HG03135 (cell line): ENCODE measurements at regions not wholly inside any gene's neighbourhood (a gene's known extent, or its start where the extent isn't known, plus 50 kb on each side); places are given as distances from the start of the nearest gene placed in this dataset.
"Not testable (repeated sequence)": the region's sequence is repeated elsewhere in the genome, so short reads cannot be mapped to it uniquely, and the experiment has no call there.

ENCODE experiments used
- ATAC-seq: cut with Tn5 transposase; IDR thresholded peaks from one replicate; pipeline ENCODE4 v1.9.1; 2021; ENCODE audit warnings: mild to moderate bottlenecking, moderate library complexity; ENCODE audit not compliant: unreplicated experiment

- no peak for ATAC-seq
Observed at GRCh38 chr13:97856304-97856675, 97.2 kb upstream of the IPO5 start.

- no peak for ATAC-seq
Observed at GRCh38 chr13:97858161-97858560, 95.3 kb upstream of the IPO5 start.

GRCh38 chr13:97866346-97866745 lies 87.1 kb upstream of the IPO5 start:
- ATAC-seq = no peak

GRCh38 chr13:97866751-97867150 lies 86.7 kb upstream of the IPO5 start:
- no peak for ATAC-seq

GRCh38 chr13:97873398-97873797 lies 80.1 kb upstream of the IPO5 start:
- ATAC-seq = no peak

GRCh38 chr13:97875218-97875617 lies 78.3 kb upstream of the IPO5 start:
- no peak for ATAC-seq

GRCh38 chr13:97875911-97876310 lies 77.6 kb upstream of the IPO5 start:
- ATAC-seq = no peak

- no peak for ATAC-seq
Observed at GRCh38 chr13:97878431-97879375, 74.8 kb upstream of the IPO5 start.

- ATAC-seq = no peak
Observed at GRCh38 chr13:97879646-97880310, 73.7 kb upstream of the IPO5 start.

- no peak for ATAC-seq
Observed at GRCh38 chr13:97880311-97880675, 73.2 kb upstream of the IPO5 start.

GRCh38 chr13:97881556-97881955 lies 71.9 kb upstream of the IPO5 start:
- ATAC-seq = no peak

- ATAC-seq = no peak
Observed at GRCh38 chr13:97883396-97883795, 70.1 kb upstream of the IPO5 start.

GRCh38 chr13:97884707-97885468 lies 68.6 kb upstream of the IPO5 start:
- ATAC-seq = no peak

GRCh38 chr13:97885641-97886040 lies 67.8 kb upstream of the IPO5 start:
- no peak for ATAC-seq

GRCh38 chr13:97889803-97890202 lies 63.7 kb upstream of the IPO5 start:
- ATAC-seq = no peak

- ATAC-seq = no peak
Observed at GRCh38 chr13:97890573-97890972, 62.9 kb upstream of the IPO5 start.

GRCh38 chr13:97891964-97892363 lies 61.5 kb upstream of the IPO5 start:
- not testable (repeated sequence) for ATAC-seq

GRCh38 chr13:97892717-97893116 lies 60.8 kb upstream of the IPO5 start:
- no peak for ATAC-seq

- ATAC-seq = no peak
Observed at GRCh38 chr13:97895383-97895782, 58.1 kb upstream of the IPO5 start.

GRCh38 chr13:97896446-97896845 lies 57.0 kb upstream of the IPO5 start:
- ATAC-seq = no peak

GRCh38 chr13:97901716-97902115 lies 51.8 kb upstream of the IPO5 start:
- ATAC-seq = no peak
